ENCODE measurements at regions not wholly inside any gene's neighbourhood (a gene's known extent, or its start where the extent isn't known, plus 50 kb on each side); places are given as distances from the start of the nearest gene placed in this dataset.
"Not testable (repeated sequence)": the region's sequence is repeated elsewhere in the genome, so short reads cannot be mapped to it uniquely, and the experiment has no call there.

DNA sequence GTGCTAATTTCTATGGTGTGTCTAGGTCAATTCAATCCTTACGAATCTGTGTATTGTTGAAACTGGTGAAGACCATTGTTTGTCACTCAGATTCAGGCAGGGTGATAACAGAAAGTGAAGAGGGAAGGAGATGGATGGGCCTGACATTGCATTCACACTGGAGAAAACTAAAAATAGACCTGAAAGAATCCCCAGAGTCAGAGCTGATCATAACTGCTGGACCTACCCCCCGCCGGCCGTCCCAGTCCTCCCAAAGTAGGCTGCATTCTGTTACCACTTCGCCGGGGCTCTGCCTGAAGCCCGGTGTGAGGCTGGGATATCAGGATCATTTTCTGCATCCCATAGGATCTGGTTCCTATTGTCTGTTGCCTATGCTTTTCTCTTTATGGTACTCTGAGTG lies 121.1 kb downstream of the NUF2 start:
- no peak for TF ChIP-seq POLR2A (IDR thresholded peaks at IDR 0.05; ENCODE audit: low read depth, low read length)
- DNase-seq (ENCODE audit: insufficient read length, low spot score), result no peak
- FAIRE-seq, result no peak

DNA sequence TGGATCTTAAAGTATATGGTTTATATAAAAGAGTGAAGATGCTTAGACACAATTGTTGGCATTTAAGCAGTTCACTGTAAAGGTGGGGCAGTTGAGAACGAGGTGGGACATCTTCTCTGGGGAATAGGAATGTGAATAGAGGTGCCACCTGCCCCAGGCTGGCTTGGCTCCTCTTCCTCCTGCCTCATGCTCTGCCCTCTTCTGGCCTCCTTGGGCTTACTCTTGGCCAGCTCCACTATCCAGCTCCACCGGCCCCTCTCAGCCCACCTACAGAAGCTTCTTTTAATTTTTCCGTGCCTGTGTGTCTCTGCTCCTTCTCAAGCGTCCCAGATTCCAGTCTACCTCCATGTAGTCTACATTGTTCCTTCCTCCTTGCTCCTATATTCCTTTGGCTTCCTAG lies 122.1 kb downstream of the NUF2 start:
- FAIRE-seq, result no peak
- no peak for DNase-seq (ENCODE audit: insufficient read length, low spot score)
- no peak for TF ChIP-seq POLR2A (IDR thresholded peaks at IDR 0.05; ENCODE audit: low read depth, low read length)

DNA sequence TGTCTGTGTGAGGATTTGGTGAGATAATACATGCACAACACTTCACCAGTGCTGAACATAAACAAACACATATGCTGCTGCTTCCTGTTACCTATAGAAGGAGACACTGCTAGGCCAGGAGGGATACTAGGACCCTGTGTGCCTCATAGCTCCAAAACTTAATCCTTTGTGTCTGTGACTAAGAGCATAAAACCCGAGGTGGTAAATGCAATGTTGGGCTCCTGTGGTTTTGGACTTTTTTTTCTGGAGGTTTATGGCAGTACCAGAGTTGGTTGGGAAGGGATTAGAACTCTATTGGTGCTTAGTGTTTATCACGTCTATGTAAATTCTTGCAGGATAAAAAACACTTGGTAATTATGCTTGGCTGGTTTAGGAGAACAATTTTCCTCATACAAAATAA lies 122.9 kb downstream of the NUF2 start:
- no peak for DNase-seq (ENCODE audit: insufficient read length, low spot score)
- FAIRE-seq, result no peak
- no peak for TF ChIP-seq POLR2A (IDR thresholded peaks at IDR 0.05; ENCODE audit: low read depth, low read length)

DNA sequence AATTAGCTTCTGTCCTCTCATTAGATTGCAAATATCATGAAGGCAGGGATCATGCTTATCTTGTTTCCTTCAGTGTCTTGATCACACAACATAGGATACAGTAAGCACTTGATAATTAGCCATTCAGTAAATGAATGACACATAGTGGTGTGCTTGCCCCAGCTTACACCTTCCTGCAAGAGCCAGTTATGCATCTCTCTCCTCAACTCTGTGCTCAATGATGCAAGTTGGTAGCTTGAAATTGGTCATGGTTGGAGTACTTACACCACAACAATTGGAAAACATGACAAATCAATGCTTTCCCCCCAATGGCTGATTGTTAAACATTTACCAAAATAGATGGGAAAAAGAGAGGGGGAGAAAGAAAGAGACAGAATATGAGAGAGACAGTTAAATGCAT lies 129.2 kb downstream of the NUF2 start:
- DNase-seq (ENCODE audit: insufficient read length, low spot score), result no peak
- no peak for FAIRE-seq
- no peak for TF ChIP-seq POLR2A (IDR thresholded peaks at IDR 0.05; ENCODE audit: low read depth, low read length)

DNA sequence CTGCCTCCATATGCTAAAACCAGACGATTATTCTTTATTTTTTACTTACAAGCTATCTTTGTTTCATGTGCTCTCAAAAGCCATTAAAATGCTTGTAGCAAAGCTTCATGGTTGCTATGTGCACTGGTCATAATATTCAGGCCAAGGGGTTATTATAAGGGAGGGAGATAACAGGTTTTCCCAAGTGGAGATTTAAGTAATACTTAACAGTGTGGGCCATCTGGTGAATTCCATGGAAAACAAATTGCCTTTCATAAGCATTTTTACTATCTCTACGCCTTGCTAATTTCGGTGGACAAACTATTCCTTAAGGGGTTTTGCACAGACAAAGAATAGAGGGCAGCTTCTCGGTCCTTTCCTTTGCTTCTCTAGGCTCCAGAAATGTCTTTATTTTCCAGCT lies 137.8 kb downstream of the NUF2 start:
- FAIRE-seq, result no peak
- no peak for DNase-seq (ENCODE audit: insufficient read length, low spot score)
- no peak for TF ChIP-seq POLR2A (IDR thresholded peaks at IDR 0.05; ENCODE audit: low read depth, low read length)

DNA sequence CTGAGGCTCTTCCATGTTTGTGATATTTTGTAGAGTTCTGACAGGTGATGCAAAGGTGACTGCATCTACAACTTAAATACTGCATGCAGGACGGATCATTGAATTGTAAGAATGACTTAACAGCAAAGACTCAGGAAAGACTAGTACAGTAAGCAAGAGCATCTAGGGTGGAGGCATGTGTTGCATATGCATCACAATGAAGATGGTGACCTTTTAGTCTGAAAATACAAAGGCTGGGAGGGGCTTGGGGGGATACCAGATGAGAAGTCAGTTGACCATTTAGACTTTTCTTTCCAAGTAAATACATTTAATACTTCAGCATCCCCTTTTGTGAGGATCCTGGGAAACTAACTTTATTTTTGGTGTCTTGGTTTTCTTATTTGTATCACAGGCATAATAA lies 145.5 kb downstream of the NUF2 start:
- no peak for TF ChIP-seq POLR2A (IDR thresholded peaks at IDR 0.05; ENCODE audit: low read depth, low read length)
- no peak for FAIRE-seq
- no peak for DNase-seq (ENCODE audit: insufficient read length, low spot score)

DNA sequence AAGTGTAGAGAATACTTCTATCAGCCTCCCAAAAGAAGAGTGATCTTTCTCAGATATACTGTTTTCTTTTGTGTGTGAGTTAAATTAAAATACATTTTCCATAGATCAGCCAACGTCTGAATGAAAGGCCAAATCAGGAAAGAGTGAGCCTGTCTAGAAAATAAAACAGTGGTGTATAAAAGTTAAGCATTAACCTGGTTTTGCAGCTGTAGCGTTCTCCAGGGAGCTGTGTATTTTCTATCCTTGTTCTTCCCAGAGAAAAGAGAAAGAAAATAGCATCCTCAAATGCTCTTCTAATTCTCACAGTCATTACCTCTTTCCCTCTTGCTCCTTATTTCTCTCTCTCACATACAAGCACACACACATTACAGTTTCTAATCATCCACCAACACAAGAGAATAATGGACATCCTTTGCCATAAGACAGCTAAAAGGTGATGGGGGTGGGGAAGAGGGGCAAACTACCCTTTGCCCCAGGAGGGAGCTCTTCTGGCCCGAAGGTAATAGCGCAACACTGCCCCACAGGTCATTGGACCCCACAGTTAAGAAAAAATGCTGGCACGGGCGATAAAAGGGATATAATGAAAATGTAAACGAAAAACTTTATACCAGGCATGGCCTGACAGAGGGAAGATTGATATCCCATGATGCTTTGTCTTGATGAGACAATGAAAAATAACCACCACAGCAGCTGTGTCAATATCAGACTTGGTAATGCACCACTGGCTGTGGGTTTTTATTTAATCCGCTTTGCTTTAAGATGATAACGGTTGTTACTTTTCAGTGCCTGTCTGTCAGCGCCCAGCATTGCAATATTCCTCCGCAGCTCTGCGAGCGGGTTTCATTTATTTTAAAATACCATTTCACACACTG lies 150.3 kb downstream of the NUF2 start:
- no peak for TF ChIP-seq POLR2A (IDR thresholded peaks at IDR 0.05; ENCODE audit: low read depth, low read length)
- FAIRE-seq (no peak), DNase-seq (ENCODE audit: insufficient read length, low spot score) (no peak)

DNA sequence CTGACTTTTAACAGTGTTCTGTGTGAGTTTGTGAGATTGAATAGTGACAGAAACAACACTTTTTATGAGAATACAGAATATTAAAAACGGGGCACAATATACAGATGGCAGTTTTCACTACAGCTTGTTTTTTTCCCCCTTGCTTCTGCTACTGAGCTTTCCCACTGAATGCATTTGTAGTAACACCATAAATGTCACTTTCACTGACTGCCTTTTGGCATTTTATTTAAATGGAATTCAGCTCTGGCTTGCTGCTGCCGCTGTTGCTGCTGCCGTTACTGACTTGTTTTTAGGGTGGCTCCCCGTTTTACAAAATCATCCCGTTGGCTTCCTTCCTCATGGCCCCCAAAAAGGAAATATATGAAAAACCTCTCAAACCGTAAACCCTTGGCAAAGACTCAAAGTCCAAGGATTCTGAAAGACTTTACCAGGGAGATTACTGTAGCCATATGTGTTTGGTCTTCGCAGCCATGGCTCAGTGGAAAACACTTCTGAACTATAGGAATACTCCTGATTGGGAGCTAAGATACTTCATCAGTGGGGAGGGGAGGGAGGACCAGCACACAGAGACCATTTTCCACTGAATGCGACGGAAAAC lies 151.0 kb downstream of the NUF2 start:
- DNase-seq (ENCODE audit: insufficient read length, low spot score) (no peak), FAIRE-seq (no peak)
- no peak for TF ChIP-seq POLR2A (IDR thresholded peaks at IDR 0.05; ENCODE audit: low read depth, low read length)

DNA sequence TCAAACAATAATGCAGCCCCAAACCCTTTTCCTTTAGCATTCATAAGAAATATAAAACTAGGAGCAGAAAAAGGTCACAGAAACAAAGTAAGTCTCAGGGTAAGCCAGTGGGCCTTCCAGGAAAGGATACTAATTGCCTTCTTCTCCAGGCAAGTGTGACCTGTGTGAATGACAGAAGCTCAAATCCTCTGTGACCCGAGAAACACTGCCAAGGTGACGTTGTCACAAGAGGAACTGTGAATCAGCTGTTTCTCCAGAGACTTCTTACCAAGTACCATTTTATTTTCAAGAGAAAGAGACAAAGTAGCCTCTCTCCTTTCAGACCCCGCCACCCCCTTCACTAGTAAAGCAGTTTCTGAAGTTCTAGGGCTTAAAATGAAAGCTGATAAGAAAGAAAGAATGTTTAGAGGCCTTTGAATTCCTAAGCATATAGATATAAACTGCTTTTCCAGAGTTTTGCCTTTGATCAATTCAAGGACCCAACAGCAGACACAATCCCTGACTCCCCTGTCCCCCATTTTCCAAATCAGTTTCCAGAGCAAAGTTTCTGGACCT lies 155.6 kb downstream of the NUF2 start:
- no peak for DNase-seq (ENCODE audit: insufficient read length, low spot score)
- no peak for FAIRE-seq
- no peak for TF ChIP-seq POLR2A (IDR thresholded peaks at IDR 0.05; ENCODE audit: low read depth, low read length)

DNA sequence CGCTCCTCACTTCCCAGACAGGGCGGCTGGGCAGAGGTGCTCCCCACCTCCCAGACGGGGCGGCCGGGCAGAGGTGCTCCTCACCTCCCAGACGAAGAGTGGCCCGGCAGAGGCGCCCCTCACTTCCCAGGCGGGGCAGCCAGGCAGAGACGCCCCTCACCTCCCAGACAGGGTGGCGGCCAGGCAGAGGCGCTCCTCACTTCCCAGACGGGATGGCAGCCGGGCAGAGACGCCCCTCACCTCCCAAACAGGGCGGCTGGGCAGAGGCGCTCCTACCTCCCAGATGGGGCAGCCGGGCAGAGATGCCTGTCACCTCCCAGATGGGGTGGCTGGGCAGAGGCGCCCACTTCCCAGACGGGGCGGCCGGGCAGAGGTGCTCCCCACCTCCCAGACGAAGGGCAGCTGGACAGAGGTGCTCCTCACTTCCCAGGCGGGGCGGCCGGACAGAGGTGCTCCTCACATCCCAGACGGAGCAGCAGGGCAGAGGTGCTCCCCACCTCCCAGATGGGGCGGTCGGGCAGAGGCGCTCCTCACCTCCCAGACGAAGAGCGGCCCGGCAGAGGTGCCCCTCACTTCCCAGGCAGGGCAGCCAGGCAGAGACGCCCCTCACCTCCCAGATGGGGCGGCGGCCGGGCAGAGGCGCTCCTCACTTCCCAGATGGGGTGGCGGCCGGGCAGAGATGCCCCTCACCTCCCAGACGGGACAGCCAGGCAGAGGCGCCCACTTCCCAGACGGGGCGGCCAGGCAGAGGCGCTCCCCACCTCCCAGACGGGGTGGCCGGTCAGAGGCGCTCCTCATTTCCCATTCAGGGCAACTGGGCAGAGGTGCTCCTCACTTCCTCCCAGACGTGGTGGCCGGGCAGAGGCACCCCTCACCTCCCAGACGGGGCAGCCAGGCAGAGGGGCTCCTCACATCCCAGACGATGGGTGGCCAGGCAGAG lies 176.9 kb downstream of the NUF2 start:
- DNase-seq (ENCODE audit: insufficient read length, low spot score); FAIRE-seq: not testable (repeated sequence)

DNA sequence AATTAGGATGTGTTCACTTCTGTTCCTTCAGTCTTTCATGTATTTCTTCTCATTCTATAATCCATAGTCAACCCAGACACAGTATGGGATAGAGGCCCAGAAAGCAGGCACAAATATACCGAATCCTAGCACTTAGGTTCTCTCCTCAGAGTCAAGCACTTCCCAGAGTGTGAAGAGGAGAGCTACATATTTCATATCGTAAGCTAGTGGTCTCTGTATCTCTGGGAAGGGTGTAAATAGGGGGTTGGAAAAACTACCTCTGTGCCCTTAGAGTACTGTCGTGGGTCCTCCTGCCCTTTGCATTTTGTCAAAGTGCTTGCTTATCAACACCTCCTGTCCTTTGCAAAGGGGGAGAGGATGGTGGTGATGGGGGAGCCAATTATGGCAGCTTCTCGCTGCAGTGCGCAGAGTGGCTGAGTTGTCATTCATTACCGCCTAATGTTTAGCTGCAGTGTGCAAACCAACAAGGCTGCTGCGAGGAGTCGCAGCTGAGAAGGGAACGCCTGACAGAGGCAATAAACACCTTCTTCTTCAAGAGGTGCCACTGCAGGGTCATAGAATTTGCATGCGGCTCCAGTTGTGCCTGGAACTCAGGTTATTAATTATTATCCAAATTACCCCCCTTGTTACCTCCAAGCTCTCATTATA lies 182.7 kb downstream of the NUF2 start:
- TF ChIP-seq POLR2A (IDR thresholded peaks at IDR 0.05; ENCODE audit: low read depth, low read length), result no peak
- FAIRE-seq (no peak), DNase-seq (ENCODE audit: insufficient read length, low spot score) (no peak)

DNA sequence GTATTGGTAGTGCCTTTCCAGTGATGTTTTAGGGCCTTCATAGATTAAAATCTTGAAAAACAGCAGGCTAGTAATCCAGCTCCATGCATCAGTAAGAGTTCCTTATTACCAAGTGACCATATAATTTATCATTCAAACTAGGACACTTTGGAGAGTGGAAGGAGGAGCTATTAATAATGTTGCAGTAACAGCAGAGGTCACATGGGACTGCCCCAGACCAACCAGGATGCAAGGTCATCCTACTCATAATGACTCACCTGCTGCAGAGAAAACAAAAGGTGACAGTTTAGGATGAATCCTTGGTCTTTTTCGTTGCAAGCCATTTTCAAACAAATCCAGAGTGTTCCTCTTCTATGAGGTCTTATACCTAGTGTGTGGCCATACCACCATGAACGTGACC lies 187.4 kb downstream of the NUF2 start:
- DNase-seq (ENCODE audit: insufficient read length, low spot score), result no peak
- TF ChIP-seq POLR2A (IDR thresholded peaks at IDR 0.05; ENCODE audit: low read depth, low read length), result no peak
- FAIRE-seq, result no peak

DNA sequence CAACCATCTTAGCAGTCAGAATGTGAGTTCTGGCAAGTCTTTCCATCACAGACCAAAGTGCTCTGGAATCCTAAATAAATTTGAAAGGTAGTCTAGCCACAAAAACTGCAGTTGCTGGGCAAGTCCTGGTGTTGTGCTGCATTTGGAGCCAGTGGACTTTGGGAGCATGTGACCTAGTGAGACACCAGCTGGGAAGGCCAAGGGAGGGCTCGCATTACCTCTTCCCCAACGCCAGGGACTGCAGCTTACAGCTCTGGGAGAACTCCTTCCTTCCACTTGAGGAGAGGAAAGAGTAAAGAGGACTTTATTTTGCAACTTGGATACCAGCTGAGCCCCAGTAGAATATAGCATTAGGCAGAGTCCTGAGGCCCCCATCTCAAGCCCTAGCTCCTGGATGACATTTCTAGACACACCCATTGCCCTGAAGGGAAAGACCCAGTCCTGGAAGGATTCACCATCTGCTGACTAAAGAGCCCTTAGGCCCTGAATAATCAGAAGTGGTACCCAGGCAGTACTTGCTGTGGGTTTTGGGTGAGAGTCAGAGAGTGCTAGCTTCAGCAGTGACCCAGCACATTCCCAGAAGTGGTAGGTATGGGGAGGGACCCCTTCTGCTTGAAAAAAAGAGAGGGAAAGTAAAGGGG lies 190.7 kb downstream of the NUF2 start:
- no peak for FAIRE-seq

More for the DNA sequence above, 190.7 kb downstream of the NUF2 start:
- DNase-seq (ENCODE audit: insufficient read length, low spot score), result no peak
- TF ChIP-seq POLR2A (IDR thresholded peaks at IDR 0.05; ENCODE audit: low read depth, low read length), result no peak

Data from H54 (cell line).